ENCODE measurements at regions not wholly inside any gene's neighbourhood (a gene's known extent, or its start where the extent isn't known, plus 50 kb on each side); places are given as distances from the start of the nearest gene placed in this dataset.
A peak's percentile ranks its signal among the peaks of the same experiment; 100 is the strongest.

DNA sequence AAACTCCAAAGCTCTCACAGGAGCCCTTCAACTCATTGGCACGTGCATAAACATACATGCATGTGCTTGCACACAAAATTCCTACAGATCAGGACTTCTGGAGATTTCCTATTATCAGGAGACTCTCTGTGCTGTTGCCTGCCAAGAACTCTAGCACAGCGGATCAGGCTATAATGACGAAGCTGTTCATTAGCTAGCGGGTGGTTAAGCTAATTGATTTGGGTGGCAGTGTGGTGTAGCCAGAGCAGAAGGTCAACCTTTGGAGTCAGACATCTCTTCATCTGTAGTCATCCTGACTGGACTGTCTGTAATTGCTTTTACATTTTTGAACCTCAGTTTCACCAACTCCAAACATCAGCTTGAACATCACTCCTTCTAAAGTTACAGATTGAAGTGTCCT is 69.0 kb downstream of the KIF2B start:
- DNase-seq (ENCODE audit: low read depth) = no peak

DNA sequence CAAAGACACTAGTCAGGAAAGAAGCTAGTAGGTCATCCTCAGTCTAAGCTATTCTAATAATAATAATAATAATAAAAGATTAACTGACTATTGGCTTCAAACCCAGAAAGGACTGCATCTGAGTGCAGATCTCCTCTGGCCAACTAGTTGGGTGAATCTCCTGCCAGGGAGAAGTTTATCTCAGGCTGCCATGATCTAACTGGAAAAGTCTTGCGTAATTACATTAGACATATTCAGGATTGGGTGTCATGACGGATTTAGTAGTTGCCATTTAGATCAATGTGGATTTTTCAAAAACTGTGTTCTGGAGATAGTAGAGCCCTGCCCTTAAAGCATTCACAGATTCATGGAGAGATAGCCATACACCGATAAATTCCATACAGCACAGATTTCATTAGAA is 69.5 kb downstream of the KIF2B start:
- no peak for DNase-seq (ENCODE audit: low read depth)

DNA sequence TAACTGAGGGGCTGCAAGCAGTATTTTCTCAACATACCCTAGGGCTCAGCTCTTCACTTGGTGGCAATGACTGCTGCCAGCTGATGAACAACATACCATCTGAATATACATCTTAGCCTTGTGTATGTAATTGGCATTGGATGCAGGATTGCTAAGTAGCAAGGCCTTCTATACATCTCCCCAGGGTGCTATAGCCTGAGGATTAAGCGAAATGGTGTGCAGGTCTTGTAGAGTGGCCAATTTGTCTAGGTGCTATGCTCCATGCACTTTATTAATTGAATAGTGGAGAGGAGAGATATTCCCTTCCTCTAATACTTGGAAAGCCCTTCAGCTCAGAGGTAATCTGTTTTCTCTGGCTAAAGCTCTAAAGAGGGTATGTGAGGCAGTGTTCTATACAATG is 71.9 kb downstream of the KIF2B start:
- no peak for DNase-seq (ENCODE audit: low read depth)

DNA sequence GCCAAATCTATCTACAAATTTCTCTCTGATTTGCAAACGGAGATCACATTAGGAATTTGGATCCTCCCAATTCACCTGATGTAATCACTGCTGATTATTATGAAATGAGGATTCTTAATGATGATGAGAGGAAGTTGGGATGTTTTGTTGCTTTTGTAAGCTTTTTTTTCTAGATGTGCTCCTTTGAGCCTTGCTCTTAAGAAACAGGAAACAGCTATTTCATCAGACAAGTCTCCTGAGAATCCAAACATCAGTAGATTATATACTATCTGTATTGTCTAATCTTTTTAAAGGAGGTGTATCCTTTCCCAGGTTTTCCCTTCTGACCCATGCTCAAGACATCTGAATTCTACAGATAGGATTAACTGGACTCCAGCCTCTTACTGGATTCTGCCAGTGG is 73.3 kb downstream of the KIF2B start:
- no peak for DNase-seq (ENCODE audit: low read depth)

DNA sequence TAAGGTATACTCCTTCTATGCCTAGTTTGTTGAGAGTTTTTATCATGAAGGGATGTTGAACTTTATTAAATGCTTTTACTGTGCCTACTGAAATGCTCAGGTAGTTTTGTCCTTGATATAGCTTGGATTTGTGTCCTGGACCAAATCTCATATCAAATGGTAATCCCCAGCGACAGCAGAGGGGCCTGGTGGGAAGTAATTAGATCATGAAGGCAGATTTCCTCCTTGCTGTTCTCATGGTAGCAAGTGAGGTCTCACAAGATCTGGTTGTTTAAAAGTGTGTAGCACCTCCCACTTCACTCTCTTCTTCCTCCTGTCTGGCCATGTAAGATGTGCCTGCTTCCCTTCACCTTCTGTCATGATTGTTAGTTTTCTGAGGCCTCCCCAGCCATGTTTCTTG is 78.2 kb downstream of the KIF2B start:
- DNase-seq (ENCODE audit: low read depth) = no peak

DNA sequence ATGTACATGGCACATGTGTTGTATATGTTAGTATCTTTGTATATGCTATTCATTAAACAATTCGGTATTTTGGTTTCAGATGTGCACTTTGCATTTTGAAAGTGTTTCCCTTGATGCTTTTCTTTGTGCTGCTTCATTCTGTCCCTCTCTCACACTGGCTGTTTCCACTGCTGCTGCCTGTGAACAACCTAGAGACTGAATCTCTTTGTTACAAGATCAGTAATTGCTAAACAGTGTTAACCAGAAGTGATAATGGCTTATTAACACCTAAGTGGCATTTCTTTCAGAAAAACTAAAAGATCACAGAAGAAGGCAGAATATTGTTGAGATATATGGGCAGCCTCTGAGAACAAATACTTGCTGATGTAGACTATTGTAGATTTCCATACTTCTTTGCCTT is 84.7 kb downstream of the KIF2B start:
- DNase-seq (ENCODE audit: low read depth) = no peak

DNA sequence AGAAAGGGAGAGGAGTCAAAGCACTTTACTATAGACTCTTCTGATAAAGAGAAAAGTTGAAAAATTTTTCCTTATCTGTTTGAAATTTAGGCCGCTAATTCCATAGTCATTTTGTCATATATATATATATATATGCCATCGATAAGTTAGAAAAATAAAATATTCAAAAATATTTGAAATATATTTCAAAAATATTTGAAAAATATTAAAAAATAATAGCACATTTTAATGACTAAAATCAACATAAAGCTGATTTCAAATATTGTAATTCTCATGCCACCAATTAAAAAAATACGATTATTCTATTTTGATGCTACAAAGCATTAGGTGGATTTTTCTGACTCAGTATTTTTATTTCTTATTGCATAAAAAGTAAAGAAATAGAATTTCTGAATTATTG is 87.1 kb downstream of the KIF2B start:
- DNase-seq (ENCODE audit: low read depth) = no peak

DNA sequence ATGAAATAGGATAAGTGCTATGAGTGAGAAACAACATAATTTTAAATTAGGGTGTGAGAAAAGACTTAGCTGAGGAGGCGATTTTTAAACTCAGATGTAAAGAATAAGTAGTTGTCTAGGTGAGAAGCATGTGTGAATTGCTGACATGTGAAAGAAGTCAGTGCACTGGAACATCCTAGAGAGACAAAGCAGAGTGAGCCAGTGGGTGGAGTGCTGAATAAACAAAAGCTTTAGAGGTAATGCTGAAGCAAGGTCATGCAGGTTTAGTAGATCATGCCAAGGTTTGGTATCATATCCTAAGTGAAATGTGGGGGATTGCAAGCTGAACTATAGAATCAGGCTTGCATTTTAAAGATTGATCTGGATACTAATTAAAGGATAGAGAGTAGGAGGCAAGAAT is 89.4 kb downstream of the KIF2B start:
- DNase-seq (ENCODE audit: low read depth) = no peak

DNA sequence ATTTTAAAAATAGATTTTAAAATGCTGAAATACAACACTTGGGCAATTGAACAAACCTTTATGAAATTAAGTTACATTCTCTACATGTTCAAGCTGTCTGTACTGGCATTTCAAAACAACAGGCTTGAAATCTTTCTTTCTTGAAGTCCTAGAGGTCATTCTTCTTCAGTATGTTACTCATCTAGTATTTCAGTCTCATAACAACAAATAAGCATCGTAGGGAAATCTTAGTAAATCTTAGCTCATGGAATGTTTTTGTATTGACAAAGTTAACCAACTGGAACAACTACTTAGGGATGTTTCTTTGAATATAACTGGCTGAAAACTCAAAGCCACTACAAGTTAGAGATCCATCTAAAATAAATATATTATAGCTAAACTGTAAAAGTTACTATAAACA is 96.6 kb downstream of the KIF2B start:
- DNase-seq (ENCODE audit: low read depth) = no peak

DNA sequence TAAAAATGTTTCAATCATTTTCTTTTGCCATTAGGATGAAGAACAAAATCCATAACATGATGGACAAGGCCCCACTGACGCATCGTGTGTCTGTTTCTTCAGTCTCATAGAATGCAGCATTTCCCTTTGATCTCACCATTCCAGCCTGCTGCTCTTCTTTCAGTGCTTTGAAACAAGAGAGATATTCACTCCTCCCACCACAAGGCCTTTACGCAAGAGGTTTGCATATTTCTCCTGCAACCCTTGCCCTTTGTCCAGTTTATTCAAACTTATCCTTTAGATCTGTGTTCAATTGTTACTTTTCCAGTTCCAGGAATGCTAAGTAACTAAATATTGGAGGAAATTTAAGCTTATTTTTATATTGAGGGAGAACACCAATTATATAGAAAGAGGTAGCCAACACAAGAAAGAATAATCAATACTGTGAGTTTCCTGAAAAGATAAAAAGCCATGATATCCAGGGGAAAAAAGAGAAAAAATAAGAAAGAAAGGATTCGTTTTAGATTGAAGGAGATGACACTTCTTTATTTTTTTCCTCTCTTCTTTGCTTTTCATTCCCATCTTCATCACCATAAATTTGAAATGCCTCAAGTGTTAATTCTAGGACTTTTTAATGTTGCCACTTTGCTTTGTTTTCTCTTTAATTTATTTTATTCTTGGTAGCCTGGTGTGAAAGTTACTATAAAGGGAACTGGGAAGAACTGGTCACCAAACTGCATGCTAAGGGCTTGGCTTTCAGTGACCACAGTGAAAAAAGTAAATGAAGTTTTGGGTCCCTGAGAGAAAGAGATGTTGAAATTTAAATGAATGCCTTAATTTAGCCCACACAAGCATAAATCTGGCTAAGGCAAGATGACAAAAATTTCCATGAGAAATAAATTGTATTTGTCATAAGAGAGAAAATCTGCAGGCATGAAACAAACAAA is 102.1 kb downstream of the KIF2B start:
- peak; percentile 2 for DNase-seq (ENCODE audit: low read depth)

DNA sequence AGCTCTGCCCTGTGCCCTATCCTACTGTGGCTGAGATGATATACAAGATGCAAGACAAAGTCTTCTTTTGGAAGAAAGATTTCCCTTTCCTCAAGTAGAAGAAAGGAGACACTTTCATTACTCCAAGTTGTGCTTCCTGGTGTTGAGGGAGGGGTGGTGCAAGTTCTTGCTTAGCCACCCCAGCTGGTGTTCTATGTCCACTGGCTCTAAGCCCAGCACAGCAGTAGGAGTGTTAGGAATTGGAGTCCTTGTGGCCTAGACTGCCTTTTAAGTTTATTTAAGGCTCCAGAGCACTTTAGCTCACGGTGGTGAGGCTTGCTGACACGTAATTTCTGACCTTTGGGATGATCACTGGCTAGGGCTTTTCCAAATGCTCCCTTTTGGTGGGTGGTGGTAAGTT is 109.7 kb downstream of the KIF2B start:
- no peak for DNase-seq (ENCODE audit: low read depth)

DNA sequence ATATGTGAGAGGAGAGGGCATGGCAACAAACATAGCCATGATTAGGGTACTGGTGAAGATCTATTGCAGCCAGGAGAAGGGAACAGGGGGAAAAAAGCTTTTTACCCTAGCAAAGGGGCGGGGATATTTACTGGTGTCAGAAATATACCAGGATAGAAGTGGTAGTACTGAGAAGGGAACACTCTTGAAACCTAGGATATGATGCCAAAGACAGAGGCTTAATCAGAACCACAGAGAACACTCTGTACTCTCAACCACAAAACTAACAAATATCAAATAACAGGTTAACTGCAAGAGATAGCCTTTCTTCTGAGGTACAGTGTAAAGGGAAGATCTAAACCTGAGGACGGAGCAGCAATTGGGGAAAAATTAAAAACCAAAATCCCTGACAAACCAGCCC is 112.2 kb downstream of the KIF2B start:
- no peak for DNase-seq (ENCODE audit: low read depth)

DNA sequence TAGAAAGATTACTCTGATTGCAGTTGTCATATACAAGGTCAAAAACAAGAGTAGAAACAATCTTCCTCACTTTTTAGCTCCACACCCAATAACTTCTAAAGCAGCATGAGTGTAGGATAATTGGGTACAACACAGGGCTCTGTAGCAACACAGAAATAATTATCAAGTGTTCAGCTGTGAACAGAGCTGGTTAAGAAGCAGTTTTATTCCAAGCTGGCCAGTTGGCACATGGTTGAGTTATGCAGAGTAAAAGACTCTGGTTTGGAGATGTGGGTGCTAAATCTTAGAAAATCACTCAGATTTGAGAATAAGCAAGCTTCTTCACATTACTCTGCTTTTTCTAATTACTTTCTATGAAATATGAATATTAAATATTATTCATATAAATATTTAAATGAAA is 118.5 kb downstream of the KIF2B start:
- DNase-seq (ENCODE audit: low read depth) = no peak

DNA sequence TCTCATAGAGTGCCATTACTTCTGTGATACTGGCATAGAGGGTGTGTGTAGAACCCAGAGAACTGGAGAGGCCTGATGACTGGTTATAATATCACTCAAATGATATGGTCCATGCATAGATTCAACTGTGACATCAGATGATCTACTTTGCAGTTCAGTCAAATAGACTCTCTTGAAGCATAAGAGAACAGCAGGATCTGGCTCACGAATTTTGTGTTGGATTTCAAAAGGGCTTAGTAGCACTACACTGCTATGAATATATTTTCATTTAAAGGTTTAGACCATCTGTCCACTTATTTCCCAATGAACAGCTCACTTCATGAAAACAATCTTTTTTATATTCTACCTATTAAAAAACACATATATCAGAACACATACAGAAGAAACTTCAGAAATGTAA is 119.7 kb downstream of the KIF2B start:
- no peak for DNase-seq (ENCODE audit: low read depth)

DNA sequence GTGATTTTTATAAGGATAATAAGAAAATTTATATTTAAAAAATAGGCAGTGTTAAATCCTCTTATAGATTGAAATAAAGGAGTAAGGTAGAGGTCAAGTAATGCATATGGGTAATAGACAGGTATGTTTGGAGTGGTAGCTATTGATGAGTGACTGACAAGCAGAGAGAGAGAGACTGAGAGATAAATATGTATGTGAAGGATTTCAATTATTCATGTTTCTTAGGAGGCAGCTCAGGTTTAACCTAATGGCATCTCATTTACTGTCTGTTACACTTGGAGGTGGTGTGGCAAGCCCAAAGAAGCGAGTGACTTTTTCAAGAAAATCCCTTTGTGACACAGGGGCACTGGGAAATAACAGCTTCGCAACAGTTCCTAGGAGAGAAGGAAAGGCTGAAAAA is 120.2 kb downstream of the KIF2B start:
- DNase-seq (ENCODE audit: low read depth) = no peak

DNA sequence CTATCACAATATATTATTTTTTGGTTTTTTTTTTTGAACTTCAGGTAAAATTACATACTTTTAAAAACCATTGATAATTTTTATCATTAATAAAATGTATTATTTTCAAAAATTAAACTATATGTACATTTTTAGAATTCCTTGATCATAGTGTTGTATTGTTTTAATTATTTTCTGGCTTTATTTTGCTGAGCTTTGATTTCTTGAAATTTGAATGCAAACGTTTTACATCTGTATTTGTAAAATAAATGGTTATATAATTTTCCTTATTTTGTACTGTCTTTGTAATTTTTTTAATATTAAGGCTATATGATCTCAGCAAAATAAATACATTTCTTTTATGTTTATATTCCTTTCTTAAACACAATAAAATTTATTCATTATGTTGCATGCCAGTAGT is 125.6 kb downstream of the KIF2B start:
- no peak for DNase-seq (ENCODE audit: low read depth)

DNA sequence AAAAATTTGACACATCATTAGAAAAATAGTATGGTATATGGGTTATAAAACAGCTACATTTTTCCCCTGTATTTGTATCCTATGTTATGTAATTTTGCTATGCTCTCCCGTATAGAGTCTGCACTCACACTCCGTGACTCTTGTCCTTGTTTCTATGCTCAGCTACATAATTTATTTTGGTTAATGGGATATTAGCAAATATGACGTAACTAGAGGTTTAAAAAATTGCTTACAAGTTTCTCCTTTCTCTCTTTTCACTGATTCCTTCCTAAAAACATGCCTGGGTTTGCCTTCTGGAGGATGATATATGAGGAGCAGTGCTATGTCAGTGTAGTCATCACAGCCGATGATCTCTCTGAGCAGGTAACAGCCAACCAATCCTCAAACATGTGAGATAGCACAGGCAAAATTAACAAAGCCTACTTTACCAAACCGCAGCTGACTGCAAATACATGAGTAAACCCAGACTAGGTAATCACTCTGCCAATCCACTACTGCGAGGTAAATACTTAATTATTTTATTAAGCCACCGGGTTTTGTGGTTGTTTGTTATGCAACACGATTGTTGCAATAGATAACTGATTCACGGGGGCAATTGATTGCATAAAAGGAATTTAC is 126.9 kb downstream of the KIF2B start:
- DNase-seq (ENCODE audit: low read depth) = no peak

DNA sequence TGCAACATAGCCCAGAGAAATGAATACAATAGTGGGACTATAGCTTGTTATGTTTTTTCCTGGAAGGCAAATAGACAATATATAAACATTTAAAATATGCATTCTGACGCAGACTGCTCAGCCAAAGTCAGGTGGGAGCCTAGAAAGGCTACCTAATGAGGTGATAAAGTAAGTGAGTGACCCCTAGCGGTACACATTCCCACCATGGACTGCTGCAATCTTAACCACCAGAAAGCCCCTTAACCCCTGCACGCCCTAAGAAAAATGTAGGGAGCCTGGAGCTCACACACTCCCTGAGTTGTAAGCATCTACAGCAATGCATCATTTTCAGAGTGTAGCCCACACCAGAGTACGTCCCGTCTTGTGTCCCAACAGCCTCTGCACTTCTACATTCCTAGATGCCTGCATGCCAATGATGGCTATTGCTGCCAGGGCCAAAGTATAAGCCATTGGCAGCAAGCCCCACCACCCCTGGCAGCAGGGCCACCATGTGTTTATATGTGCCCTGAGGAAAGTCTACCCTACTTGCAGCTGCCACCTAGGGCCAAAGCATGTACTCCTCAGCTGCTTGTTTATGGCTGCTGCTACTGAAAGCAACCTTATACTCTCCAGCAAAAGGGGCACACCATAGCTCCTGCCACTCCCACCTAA is 127.6 kb downstream of the KIF2B start:
- no peak for DNase-seq (ENCODE audit: low read depth)

DNA sequence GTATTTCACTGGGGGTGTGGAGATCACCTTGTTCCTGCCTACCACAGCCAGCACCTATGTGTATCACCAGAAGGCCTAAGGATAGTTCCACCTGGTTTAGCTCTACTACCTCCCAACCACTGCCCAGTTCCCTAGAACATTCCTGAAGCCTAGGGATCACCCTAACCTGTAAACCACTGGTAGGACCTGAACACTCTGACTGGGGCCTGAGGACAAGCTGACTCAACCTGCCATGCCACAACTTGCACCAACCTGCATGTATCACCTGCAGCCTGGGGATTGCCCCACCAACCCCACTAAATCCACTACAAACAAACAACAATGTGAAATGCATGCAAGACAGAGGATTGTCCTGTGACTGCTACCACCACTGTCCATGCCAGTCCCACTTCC is 128.1 kb downstream of the KIF2B start:
- no peak for DNase-seq (ENCODE audit: low read depth)

DNA sequence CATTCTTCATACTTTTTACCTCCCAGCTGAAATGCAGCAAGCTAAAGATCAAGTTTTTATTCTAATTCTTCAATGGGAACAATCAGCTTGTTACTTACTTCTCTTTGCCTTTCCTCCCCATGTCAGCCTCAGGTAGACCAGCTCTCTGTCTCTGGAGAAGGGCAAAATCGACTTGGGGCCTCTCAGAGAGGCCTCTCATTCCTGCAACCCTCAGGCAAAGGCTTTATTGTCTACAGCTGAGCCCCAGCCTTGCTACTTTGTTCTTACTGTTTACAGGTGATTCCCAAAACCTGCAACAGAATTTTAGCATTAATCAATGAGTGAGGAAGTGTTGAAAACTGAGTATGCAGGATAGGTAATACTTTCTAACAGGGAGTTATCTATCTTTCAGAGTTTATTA is 148.6 kb downstream of the KIF2B start:
- DNase-seq (ENCODE audit: low read depth) = no peak

DNA sequence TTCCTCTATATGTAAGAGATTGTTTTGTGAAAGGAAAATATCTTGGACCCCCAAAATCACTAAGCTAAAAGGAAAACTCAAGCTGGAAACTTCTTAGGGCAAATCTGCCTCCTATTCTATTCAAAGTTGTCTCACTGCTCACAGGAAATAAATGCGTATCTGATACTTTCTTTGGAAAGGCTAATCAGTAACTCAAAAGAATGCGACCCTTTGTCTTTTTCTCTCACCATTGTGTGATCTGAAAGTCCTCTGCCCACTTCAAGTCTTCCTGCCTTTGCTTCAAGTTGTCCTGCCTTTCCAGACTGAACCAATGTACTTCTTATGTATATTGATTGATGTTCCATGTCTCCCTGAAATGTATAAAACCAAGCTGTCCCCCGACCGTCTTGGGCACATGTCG is 157.3 kb downstream of the KIF2B start:
- DNase-seq (ENCODE audit: low read depth) = no peak

DNA sequence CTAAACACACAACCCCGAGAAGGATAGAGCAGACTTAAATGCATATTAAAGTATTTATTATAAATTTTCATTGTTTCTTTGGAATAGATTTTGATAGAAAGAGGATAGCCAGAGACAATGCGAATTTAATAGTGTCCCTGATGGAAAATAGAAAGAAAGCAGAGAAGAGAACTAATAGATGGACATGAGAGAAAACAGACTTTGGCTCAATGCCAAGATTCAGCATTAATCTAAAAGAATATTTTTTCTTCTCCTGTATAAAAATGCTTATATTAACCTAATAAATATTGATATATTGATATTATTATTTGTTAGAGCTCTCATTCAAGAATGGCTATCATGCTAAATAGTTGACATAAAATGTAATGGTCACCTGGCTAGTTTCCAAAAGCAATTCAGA is 173.4 kb downstream of the KIF2B start:
- no peak for DNase-seq (ENCODE audit: low read depth)

DNA sequence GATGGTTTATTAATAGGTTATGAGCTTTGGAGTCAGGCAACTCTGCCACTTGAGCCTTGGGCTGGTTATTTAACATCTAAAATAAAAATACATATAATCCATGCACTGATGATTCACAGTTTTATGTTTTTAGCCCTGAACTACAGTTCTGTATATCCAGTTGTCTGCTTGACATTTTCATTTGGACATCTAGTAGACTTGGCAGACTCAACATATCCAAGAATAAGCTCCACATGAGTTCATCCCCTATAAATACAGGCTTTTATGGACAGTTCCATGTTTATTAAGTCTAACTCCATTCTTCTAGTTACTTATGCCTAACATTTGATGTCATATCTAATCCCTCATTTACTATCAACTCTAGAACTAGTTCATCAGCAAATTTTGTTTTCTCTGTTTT is 174.2 kb downstream of the KIF2B start:
- DNase-seq (ENCODE audit: low read depth) = no peak
